GM12892 (cell line): ENCODE measurements at regions not wholly inside any gene's neighbourhood (a gene's known extent, or its start where the extent isn't known, plus 50 kb on each side); places are given as distances from the start of the nearest gene placed in this dataset.
"Not testable (repeated sequence)": the region's sequence is repeated elsewhere in the genome, so short reads cannot be mapped to it uniquely, and the experiment has no call there.

Experiments used
- POLR2A ChIP-seq: IDR thresholded peaks from 2 replicates; pipeline ENCODE4 v1.6.1; 2011; ENCODE audit warnings: low read depth, low read length, control low read depth
- POLR2AphosphoS5 ChIP-seq: IDR thresholded peaks from 2 replicates; pipeline ENCODE4 v1.6.1; 2011; ENCODE audit warnings: low read depth, low read length, control low read depth

DNA sequence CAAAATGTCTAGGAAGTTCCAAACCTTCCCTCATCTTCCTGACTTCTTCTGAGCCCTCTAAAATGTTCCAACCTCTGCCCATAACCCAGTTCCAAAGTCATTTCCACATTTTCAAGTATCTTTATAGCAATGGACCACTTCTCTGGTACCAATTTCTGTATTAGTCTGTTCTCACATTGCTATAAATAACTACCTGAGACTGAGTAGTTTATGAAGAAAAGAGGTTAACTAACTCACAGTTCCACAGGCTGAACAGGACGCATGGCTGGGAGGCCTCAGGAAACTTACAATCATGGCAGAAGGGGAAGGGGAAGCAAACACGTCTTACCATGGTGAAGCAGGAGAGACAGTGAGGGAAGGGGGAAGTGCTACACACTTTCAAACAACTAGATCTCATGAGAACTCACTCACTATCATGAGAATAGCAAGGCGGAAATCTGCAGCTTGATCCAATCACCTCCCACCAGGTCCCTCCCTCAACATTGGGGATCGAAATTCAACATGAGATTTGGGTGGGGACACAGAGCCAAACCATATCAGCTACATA is 213.2 kb upstream of the MGAT5 start:
- TF ChIP-seq POLR2AphosphoS5, POLR2A: not testable (repeated sequence)
